GM21447 (cell line): ENCODE measurements at regions not wholly inside any gene's neighbourhood (a gene's known extent, or its start where the extent isn't known, plus 50 kb on each side); places are given as distances from the start of the nearest gene placed in this dataset.

ENCODE experiments used
- ATAC-seq: cut with Tn5 transposase; IDR thresholded peaks from one replicate; pipeline ENCODE4 v1.9.1; 2021; ENCODE audit not compliant: unreplicated experiment

DNA sequence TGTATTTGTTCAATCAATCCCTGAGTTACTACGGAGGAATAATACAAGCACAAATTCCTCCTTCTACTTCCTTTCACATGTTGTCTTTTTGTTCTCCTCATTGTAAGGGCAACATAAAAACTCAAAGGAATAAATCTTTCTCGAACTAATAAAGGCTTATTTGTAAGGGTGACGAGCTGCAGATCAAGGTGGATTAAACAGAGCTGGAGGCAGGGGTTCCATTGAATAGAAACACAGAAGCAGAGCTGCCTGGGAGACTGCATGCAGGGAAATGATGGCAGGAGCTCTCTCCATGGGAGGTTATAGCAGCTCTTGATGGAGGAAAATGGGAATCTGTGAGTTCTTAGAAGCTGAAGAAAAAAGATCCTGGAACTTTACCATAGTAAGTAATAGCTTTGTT lies 160.2 kb downstream of the CYYR1 start:
- ATAC-seq = no peak

DNA sequence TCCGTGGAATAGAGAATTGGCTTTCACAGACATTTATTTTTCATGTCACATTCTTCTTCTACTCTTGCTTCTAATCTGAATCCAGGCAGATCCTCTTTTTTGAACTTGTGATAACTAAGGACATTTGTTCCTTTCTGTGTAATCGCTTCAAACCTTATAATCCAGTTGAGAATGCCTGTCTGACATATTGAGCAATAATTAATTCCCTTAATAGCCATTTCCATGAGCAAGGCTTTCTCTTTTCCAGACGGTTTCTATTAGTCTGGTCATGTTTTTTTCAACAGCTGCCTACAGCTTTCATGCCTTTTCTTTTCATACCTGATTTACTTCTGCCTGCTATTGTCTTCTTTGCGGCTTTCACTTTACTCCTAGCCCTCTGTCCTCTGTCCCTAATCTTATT lies 163.4 kb downstream of the CYYR1 start:
- no peak for ATAC-seq

- no peak for ATAC-seq
Observed at GRCh38 chr21:26408511-26408910, 164.6 kb downstream of the CYYR1 start.

DNA sequence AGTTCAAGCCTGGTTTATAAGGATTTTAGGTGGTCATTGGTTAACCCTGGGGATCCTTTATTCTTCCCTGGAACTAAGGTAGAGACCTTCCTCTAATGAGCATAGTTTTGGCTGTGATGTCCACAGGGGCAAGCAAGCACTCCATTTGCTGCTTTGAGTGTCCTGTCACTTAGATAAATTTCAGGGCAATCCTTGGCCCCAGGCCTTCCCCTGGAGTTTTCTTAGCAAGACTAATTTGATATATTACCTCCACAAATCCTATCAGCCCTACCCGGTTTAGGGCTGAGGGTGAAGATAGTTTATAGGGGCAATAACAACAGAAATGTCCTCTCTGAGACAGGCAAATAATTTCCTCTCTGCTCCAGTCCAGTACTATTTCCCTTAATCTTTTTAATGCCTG lies 166.6 kb downstream of the CYYR1 start:
- no peak for ATAC-seq

DNA sequence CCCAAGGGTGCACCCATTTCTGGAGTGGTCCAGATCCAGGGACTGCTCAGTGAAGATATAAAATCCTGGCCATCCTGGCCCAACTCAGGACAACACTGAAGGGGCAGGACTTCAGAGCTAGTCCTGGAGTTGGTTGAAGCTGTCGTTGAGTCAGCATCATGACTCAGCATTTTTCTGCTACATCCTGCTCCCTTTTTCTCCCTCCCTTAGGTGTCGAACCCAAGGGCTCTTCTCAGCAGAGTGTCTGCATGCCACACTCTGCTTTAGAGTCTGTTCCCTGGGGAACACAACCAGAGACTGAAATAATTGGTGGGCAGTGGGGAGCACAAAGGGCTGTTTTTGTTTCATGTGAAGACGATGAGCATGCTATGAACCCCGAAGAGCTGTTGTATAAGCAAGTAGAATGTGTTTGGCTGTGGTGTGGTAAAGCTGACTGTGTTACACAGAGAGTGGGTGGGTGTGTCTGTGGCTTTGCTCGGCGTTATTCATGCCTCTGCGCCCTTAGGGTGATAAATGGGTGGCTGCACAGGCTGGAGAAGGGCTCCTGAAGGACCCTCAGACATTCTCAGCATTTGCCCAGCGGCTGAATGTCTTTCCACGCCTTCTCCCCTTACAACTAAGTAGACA lies 167.2 kb downstream of the CYYR1 start:
- no peak for ATAC-seq

GRCh38 chr21:26405071-26405470 lies 168.0 kb downstream of the CYYR1 start:
- ATAC-seq = no peak

DNA sequence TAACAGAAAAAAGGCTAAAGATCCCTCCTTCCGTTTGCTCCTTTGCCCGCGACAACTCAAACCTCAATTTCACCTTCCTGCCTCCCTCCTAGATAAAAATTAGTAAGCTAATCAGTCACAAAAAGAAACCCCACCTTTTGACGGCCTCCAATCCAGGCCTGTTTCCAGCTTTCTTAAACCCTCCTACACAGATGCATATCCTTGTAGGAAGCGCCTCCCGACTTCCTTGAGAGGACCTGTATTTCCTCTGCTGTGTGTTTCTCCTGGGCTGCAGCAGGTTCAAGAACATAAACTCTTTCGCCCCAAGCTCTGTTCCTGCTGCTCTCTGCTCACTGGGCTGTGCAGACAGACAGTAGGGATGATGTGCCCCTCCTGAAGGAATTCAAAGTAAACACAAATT lies 168.8 kb downstream of the CYYR1 start:
- no peak for ATAC-seq

DNA sequence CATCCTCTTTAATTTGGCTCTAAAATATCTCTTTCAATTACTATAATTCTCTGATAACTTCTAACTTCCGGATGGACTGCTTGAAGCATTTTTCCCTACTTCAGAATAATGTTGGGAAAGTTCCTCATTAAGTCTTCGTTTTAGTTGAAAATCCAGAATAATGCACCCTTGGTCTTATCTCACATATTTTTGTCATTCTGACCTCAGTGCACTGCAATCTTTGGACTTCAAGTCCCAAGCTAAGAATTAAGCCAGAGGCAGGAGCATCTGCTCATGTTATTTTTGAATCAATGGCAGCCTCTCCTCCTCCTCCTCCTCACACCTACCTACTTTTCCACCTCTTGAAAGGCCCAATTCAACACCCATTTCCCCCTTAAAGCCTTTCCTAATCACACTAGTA lies 169.8 kb downstream of the CYYR1 start:
- ATAC-seq = no peak

GRCh38 chr21:26397545-26397944 lies 175.5 kb downstream of the CYYR1 start:
- ATAC-seq = no peak

- ATAC-seq = no peak
Observed at GRCh38 chr21:26394341-26394740, 178.7 kb downstream of the CYYR1 start.

- ATAC-seq = no peak
Observed at GRCh38 chr21:26391166-26391565, 181.9 kb downstream of the CYYR1 start.

GRCh38 chr21:26389971-26390641 lies 183.0 kb downstream of the CYYR1 start:
- ATAC-seq = peak; percentile 57

- ATAC-seq = no peak
Observed at GRCh38 chr21:26388731-26389231, 184.3 kb downstream of the CYYR1 start.

DNA sequence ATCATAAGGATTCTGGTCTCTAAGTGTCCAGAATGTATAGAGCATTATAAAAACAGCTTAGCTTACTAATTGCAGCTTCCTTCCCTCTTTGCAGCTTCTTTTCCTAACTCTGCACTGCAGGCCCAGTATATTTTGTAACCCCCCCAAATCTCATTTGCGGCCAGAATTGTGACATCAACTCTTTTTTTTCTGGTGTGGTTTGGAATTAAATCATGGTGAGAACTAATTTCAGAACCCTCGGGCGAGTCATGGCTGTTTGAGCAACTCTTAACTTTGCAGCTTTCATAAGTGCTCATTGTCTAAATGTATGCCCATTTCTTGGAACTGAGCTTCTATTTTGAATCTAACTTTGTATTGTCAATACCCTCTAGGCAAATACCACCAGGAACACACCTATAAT lies 187.4 kb downstream of the CYYR1 start:
- no peak for ATAC-seq

DNA sequence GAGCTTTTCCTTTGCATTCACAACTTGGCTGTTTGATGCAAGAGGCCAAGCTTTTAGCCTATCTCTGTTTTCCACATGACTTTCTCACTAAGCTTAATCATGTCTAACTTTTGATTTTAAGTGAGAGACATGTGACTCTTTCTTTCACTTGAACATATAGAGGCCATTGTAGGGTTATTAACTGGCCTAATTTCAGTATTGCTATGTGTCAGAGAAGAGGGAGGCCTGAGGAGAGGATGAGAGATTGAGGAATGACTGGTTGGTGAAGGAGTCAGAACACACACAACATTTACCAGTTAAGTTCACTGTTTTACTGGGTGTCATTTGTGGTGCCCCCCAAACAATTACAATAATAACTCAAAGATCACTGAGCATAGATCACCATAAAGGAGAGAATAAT lies 193.5 kb downstream of the CYYR1 start:
- ATAC-seq = no peak

DNA sequence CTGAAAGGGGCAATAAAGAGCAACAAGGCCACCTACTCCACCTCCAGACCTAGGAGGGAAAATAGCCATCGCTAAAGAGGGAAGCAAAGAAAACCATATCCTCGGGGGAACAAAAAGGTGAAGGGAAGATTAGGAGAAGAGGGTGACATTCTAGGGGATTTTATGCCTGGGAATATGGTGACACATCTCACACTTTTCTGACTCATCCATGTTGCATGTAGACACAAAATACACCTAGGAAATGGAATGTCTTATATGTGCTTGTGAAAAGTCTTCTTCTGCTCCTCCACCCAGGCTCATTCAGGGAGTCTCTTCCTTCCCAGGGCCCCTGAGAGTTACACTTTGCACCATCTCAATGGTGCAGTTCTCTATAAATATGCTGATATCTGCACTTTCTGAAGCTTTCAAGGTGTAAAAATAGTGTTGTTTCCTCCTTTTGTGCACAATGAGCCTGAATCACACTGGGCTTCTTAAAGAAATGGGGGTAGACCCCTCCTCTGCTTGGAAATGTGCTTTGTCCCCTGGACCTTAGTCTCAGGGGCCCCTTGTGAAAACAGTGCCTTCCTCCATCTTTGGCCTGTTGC lies 195.9 kb downstream of the CYYR1 start:
- ATAC-seq = no peak

GRCh38 chr21:26374817-26375216 lies 198.3 kb downstream of the CYYR1 start:
- no peak for ATAC-seq

GRCh38 chr21:26368591-26369320 lies 198.2 kb upstream of the APP start:
- ATAC-seq = no peak

DNA sequence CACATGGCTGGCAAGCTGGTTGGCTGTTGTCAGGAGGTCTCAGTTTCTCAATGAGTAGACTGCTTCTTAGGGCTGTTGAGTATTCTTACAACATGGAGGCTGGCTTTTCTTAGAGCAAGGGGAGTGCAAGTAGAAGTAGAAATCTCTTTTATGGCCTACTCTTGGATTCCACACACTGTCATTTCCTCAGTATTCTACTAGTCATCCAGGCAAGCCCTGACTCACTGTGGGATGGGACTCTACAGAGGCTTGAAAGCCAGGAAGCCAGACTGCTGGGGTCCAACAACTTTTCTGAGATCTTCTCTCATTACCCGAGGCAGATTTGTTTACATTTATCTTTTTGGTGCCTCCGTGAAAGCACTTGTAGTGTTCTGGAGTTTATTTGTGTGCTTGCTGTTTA lies 196.2 kb upstream of the APP start:
- ATAC-seq = no peak

- ATAC-seq = no peak
Observed at GRCh38 chr21:26365849-26366248, 195.3 kb upstream of the APP start.

- ATAC-seq = no peak
Observed at GRCh38 chr21:26351661-26352060, 181.1 kb upstream of the APP start.

- ATAC-seq = no peak
Observed at GRCh38 chr21:26332867-26333266, 162.3 kb upstream of the APP start.
